Activated CD4-positive, alpha-beta T cell treated with anti-CD3 and anti-CD28 coated beads, Interleukin-2, amount 50 U/mL, for 48 hours (primary cell): ENCODE measurements at regions not wholly inside any gene's neighbourhood (a gene's known extent, or its start where the extent isn't known, plus 50 kb on each side); places are given as distances from the start of the nearest gene placed in this dataset.
"Not testable (repeated sequence)": the region's sequence is repeated elsewhere in the genome, so short reads cannot be mapped to it uniquely, and the experiment has no call there.

Experiments
- DNase-seq, 2 experiments: peaks; one replicate each; pipeline ENCODE4 v3.0.0-alpha.2; 2020

GRCh38 chr19:30806311-30806710, 434.1 kb downstream of the ZNF536 start:
- no peak for DNase-seq

GRCh38 chr19:30804751-30805150, 432.6 kb downstream of the ZNF536 start:
- DNase-seq: no peak

- not testable (repeated sequence) for DNase-seq
Measured at GRCh38 chr19:30804333-30804732, 432.1 kb downstream of the ZNF536 start.

GRCh38 chr19:30802424-30803013, 430.3 kb downstream of the ZNF536 start:
- no peak for DNase-seq

- DNase-seq: peak; percentile 34 to 45
Measured at GRCh38 chr19:30799865-30800755, 427.9 kb downstream of the ZNF536 start.

- DNase-seq: no peak
Measured at GRCh38 chr19:30795727-30796126, 423.5 kb downstream of the ZNF536 start.

GRCh38 chr19:30792561-30793505, 420.6 kb downstream of the ZNF536 start:
- DNase-seq: no peak

GRCh38 chr19:30791088-30791487, 418.9 kb downstream of the ZNF536 start:
- no peak for DNase-seq

- no peak for DNase-seq
Measured at GRCh38 chr19:30790056-30790680, 418.0 kb downstream of the ZNF536 start.

GRCh38 chr19:30788105-30788765, 416.1 kb downstream of the ZNF536 start:
- no peak for DNase-seq

- DNase-seq: no peak
Measured at GRCh38 chr19:30785458-30786137, 413.4 kb downstream of the ZNF536 start.

- peak; percentile 65 to 71 for DNase-seq
Measured at GRCh38 chr19:30784850-30785457, 412.8 kb downstream of the ZNF536 start.

- DNase-seq: no peak
Measured at GRCh38 chr19:30783936-30784335, 411.8 kb downstream of the ZNF536 start.

- no peak for DNase-seq
Measured at GRCh38 chr19:30783212-30783611, 411.0 kb downstream of the ZNF536 start.

GRCh38 chr19:30781519-30781918, 409.3 kb downstream of the ZNF536 start:
- DNase-seq: no peak

GRCh38 chr19:30781047-30781446, 408.9 kb downstream of the ZNF536 start:
- no peak for DNase-seq

- DNase-seq: no peak
Measured at GRCh38 chr19:30780456-30780855, 408.3 kb downstream of the ZNF536 start.

GRCh38 chr19:30780032-30780431, 407.8 kb downstream of the ZNF536 start:
- no peak for DNase-seq

- no peak for DNase-seq
Measured at GRCh38 chr19:30778961-30779715, 407.0 kb downstream of the ZNF536 start.

GRCh38 chr19:30778061-30778460, 405.9 kb downstream of the ZNF536 start:
- DNase-seq: no peak
